Esophagus (tissue), 2 donors: ENCODE measurements at regions not wholly inside any gene's neighbourhood (a gene's known extent, or its start where the extent isn't known, plus 50 kb on each side); places are given as distances from the start of the nearest gene placed in this dataset.
A peak's percentile ranks its signal among the peaks of the same experiment; 100 is the strongest.
"Not testable (repeated sequence)": the region's sequence is repeated elsewhere in the genome, so short reads cannot be mapped to it uniquely, and the experiment has no call there.

ENCODE experiments used
- H3K27ac ChIP-seq, 2 donors: one replicate each; pipeline ENCODE4 v1.5.1; 2013; ENCODE audit warnings: low read depth in 2 of 2, mild to moderate bottlenecking in 2 of 2, inconsistent platforms in 1 of 2, low read length in 1 of 2, moderate library complexity in 1 of 2
- H3K27me3 ChIP-seq, 2 donors: one replicate each; pipeline ENCODE4 v1.6.1; 2013; ENCODE audit warnings: low read length in 2 of 2, control low read depth in 1 of 2, mild to moderate bottlenecking in 1 of 2; ENCODE audit not compliant: insufficient read depth in 2 of 2, control insufficient read depth in 1 of 2
- H3K36me3 ChIP-seq, 2 donors: one replicate each; pipeline ENCODE4 v1.6.1; 2013; ENCODE audit warnings: low read length in 1 of 2; ENCODE audit not compliant: control insufficient read depth in 2 of 2, insufficient read depth in 2 of 2
- H3K4me1 ChIP-seq, 2 donors: one replicate each; pipeline ENCODE4 v1.6.1; 2013; ENCODE audit warnings: low read length in 1 of 2; ENCODE audit not compliant: control insufficient read depth in 2 of 2, insufficient read depth in 2 of 2
- H3K4me3 ChIP-seq, 2 donors: one replicate each; pipeline ENCODE4 v1.5.1; 2013; ENCODE audit warnings: low read length in 2 of 2, mild to moderate bottlenecking in 2 of 2, low read depth in 1 of 2, moderate library complexity in 1 of 2
- H3K9me3 ChIP-seq, 2 donors: one replicate each; pipeline ENCODE4 v1.6.1; 2013; ENCODE audit warnings: mild to moderate bottlenecking in 2 of 2, low read depth in 1 of 2, low read length in 1 of 2, moderate library complexity in 1 of 2; ENCODE audit not compliant: control insufficient read depth in 2 of 2, insufficient read depth in 1 of 2
- WGBS, 2 donors: extraction: QIAGEN DNeasy Blood & Tissue Kit; methylation state at CpG; one replicate each; pipeline ENCODE4 v1.1.7; 2013; 5-methylcytosine and 5-hydroxymethylcytosine counted together
- donor health status: healthy with polysubstance abuse.
- donor health status: Bipolar disorder and iron deficiency.

GRCh38 chr4:184961660-184962059, 56.6 kb upstream of the HELT start:
- Histone ChIP-seq H3K9me3 (no peaks in the 10 kb centered on the region), H3K27me3 (no peaks in the 10 kb centered on the region), H3K4me1 (peaks cover 0 to 19% of the 10 kb centered on the region in 2 donors), H3K27ac (no peak overlapping the region), H3K36me3 (no peaks in the 10 kb centered on the region), H3K4me3 (no peak overlapping the region)
- WGBS, 2 donors: 52 to 68% methylated on average over 8 of the region's 8 CpGs

GRCh38 chr4:184962125-184962638, 56.1 kb upstream of the HELT start:
- Histone ChIP-seq H3K27ac (no peak overlapping the region), H3K36me3 (no peaks in the 10 kb centered on the region), H3K4me1 (peaks cover 0 to 19% of the 10 kb centered on the region in 2 donors), H3K27me3 (no peaks in the 10 kb centered on the region), H3K9me3 (no peaks in the 10 kb centered on the region), H3K4me3 (no peak overlapping the region)
- WGBS, 2 donors: 69 to 93% methylated on average over 11 of the region's 11 CpGs

- peaks cover 0 to 21% of the 10 kb centered on the region in 2 donors for H3K4me1 ChIP-seq
- not testable (repeated sequence) for H3K27me3 ChIP-seq, H3K4me3 ChIP-seq, H3K27ac ChIP-seq, H3K9me3 ChIP-seq, H3K36me3 ChIP-seq
- 90 to 93% methylated on average over 29 to 42 of the region's 50 CpGs for WGBS, 2 donors
Measured at GRCh38 chr4:184965230-184966050, 52.9 kb upstream of the HELT start.

GRCh38 chr4:184966051-184966691, 52.1 kb upstream of the HELT start:
- 95 to 97% methylated on average over 22 to 31 of the region's 42 CpGs for WGBS, 2 donors
- not testable (repeated sequence) for H3K27me3 ChIP-seq, H3K9me3 ChIP-seq

GRCh38 chr4:184967699-184968098, 50.6 kb upstream of the HELT start:
- not testable (repeated sequence) for H3K36me3 ChIP-seq, H3K27me3 ChIP-seq, H3K9me3 ChIP-seq, H3K4me3 ChIP-seq, H3K27ac ChIP-seq
- peaks cover 0 to 12% of the 10 kb centered on the region in 2 donors for H3K4me1 ChIP-seq
- WGBS, 2 donors: 87 to 91% methylated on average over 15 of the region's 15 CpGs

More at GRCh38 chr4:184966051-184966691, 52.1 kb upstream of the HELT start:
- H3K4me1 ChIP-seq: peaks cover 0 to 17% of the 10 kb centered on the region in 2 donors
- not testable (repeated sequence) for H3K4me3 ChIP-seq, H3K27ac ChIP-seq, H3K36me3 ChIP-seq

GRCh38 chr4:184968366-184968765, 49.9 kb upstream of the HELT start:
- H3K4me3 ChIP-seq: no peak overlapping the region
- H3K36me3 ChIP-seq: no peaks in the 10 kb centered on the region
- H3K9me3 ChIP-seq: no peaks in the 10 kb centered on the region
- WGBS, 2 donors: 63 to 69% methylated on average over 3 of the region's 3 CpGs
- H3K27ac ChIP-seq: peak overlapping the region in 1 of 2 donors; percentile 31
- no peaks in the 10 kb centered on the region for H3K27me3 ChIP-seq
- peaks cover 0 to 12% of the 10 kb centered on the region in 2 donors for H3K4me1 ChIP-seq
